ENCODE measurements at regions not wholly inside any gene's neighbourhood (a gene's known extent, or its start where the extent isn't known, plus 50 kb on each side); places are given as distances from the start of the nearest gene placed in this dataset.
"Not testable (repeated sequence)": the region's sequence is repeated elsewhere in the genome, so short reads cannot be mapped to it uniquely, and the experiment has no call there.

DNA sequence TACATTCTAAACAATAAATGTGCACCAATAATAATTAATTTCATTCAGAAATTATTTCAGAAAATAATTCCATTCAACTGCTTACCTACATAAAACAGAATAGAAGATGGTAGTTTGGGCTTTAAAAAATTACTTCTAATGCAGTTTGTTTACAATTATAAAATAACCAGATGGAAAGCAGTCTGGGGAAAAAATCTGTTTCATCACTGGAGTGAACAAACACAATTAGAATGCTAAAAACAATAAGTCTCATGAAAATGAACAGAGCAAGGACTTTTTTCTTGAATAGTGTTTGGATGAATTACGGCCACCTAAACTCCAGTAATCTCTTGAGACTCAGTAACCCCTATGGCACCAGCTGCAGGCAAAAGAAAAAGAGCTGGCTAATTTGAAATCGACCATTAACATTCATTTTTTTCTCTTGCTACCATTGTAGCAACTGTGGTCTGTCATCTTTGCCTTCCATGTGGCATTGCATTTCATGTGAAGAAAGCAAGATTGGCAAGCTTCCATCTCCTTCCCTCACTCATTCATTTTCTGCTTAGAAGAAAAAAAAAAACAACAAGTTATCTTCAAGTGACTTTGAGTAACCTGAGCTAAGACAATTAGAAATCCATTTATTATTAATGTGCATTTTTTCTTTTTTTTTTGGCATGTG, 88.4 kb upstream of the CEP85L start:
- Mint-ChIP-seq H3K4me3 (no peak overlapping the region), H3K9me3 (no peaks in the 10 kb centered on the region), H3K27me3 (peaks cover 9% of the 10 kb centered on the region), H3K36me3 (no peaks in the 10 kb centered on the region), H3K4me1 (peaks cover 12% of the 10 kb centered on the region), H3K27ac (no peak overlapping the region)
- no peak for DNase-seq
- CTCF ChIA-PET, result no interaction called here

DNA sequence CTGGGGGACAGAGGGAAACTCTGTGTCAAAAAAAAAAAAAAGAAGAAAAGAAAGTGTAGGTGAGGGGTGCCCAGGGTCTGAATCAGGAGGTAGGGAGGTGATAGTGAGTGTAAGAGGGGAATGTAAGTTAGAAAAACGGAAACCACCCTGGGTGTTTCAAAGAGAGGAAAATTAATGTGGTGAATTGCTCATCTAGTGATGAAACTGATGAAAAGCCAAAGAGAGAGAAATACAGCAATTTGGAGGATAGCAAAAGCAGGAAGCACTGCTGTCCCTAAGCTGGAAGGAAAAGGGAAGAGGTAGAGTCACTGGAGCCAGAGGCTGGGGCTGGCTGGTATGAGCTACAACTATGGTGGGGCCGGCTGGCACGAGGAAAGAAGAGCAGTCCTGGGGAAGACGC, 85.0 kb upstream of the CEP85L start:
- H3K27me3 Mint-ChIP-seq, result peaks cover 4% of the 10 kb centered on the region
- H3K27ac Mint-ChIP-seq, result no peak overlapping the region
- peaks cover 12% of the 10 kb centered on the region for H3K4me1 Mint-ChIP-seq
- CTCF ChIA-PET, result no interaction called here
- H3K9me3 Mint-ChIP-seq, result no peaks in the 10 kb centered on the region
- H3K4me3 Mint-ChIP-seq, result no peak overlapping the region
- no peak for DNase-seq
- no peaks in the 10 kb centered on the region for H3K36me3 Mint-ChIP-seq

GRCh38 chr6:118735320-118735719, 83.9 kb upstream of the CEP85L start:
- H3K27ac Mint-ChIP-seq, result no peak overlapping the region
- CTCF ChIA-PET, result no interaction called here
- peaks cover 4% of the 10 kb centered on the region for H3K27me3 Mint-ChIP-seq
- peaks cover 12% of the 10 kb centered on the region for H3K4me1 Mint-ChIP-seq
- H3K4me3 Mint-ChIP-seq, result no peak overlapping the region
- no peaks in the 10 kb centered on the region for H3K9me3 Mint-ChIP-seq
- no peaks in the 10 kb centered on the region for H3K36me3 Mint-ChIP-seq
- DNase-seq, result no peak

GRCh38 chr6:118725944-118726343, 74.6 kb upstream of the CEP85L start:
- Mint-ChIP-seq H3K27me3 (no peaks in the 10 kb centered on the region), H3K27ac (peak overlapping the region; percentile 12), H3K4me1 (peaks cover 36% of the 10 kb centered on the region), H3K36me3 (no peaks in the 10 kb centered on the region), H3K4me3 (no peak overlapping the region), H3K9me3 (no peaks in the 10 kb centered on the region)
- peak; percentile 56 for DNase-seq
- CTCF ChIA-PET, result interaction anchor here (0.8 to 1.2 kb wide), 4 partner anchors 16 to 41 kb away, joined by 3 to 9 read pairs (median 4); no protein-coding TSS in a partner anchor

GRCh38 chr6:118724211-118724610, 72.8 kb upstream of the CEP85L start:
- no peaks in the 10 kb centered on the region for H3K27me3 Mint-ChIP-seq
- H3K9me3 Mint-ChIP-seq, result no peaks in the 10 kb centered on the region
- CTCF ChIA-PET, result interaction anchor here (0.9 to 1.2 kb wide), 2 partner anchors 13 to 15 kb away, joined by 3 to 4 read pairs; no protein-coding TSS in a partner anchor
- no peak overlapping the region for H3K4me3 Mint-ChIP-seq
- DNase-seq, result no peak
- H3K36me3 Mint-ChIP-seq, result no peaks in the 10 kb centered on the region
- no peak overlapping the region for H3K27ac Mint-ChIP-seq
- H3K4me1 Mint-ChIP-seq, result peaks cover 53% of the 10 kb centered on the region

- no peak overlapping the region for H3K4me3 Mint-ChIP-seq
- no peaks in the 10 kb centered on the region for H3K9me3 Mint-ChIP-seq
- CTCF ChIA-PET, result no interaction called here
- no peak for DNase-seq
- H3K27me3 Mint-ChIP-seq, result no peaks in the 10 kb centered on the region
- no peaks in the 10 kb centered on the region for H3K36me3 Mint-ChIP-seq
- H3K4me1 Mint-ChIP-seq, result peaks cover 64% of the 10 kb centered on the region
- no peak overlapping the region for H3K27ac Mint-ChIP-seq
Observed at GRCh38 chr6:118722829-118723813, 71.7 kb upstream of the CEP85L start.

- no peak overlapping the region for H3K4me3 Mint-ChIP-seq
- H3K27ac Mint-ChIP-seq, result peak overlapping the region; percentile 65
- no peaks in the 10 kb centered on the region for H3K36me3 Mint-ChIP-seq
- H3K9me3 Mint-ChIP-seq, result no peaks in the 10 kb centered on the region
- H3K27me3 Mint-ChIP-seq, result no peaks in the 10 kb centered on the region
- CTCF ChIA-PET, result interaction anchor here (1.1 to 2.3 kb wide), 2 partner anchors 11 to 118 kb away, joined by 4 to 5 read pairs; no protein-coding TSS in a partner anchor
- H3K4me1 Mint-ChIP-seq, result peaks cover 52% of the 10 kb centered on the region
- DNase-seq, result no peak
Observed at GRCh38 chr6:118720125-118720473, 68.7 kb upstream of the CEP85L start.

GRCh38 chr6:118719351-118720124, 68.1 kb upstream of the CEP85L start:
- Mint-ChIP-seq H3K36me3 (no peaks in the 10 kb centered on the region), H3K27me3 (no peaks in the 10 kb centered on the region), H3K4me1 (peaks cover 52% of the 10 kb centered on the region), H3K4me3 (no peak overlapping the region), H3K27ac (peak overlapping the region; percentile 85), H3K9me3 (no peaks in the 10 kb centered on the region)
- CTCF ChIA-PET, result interaction anchor here (1.1 to 2.3 kb wide), 3 partner anchors 10 to 118 kb away, joined by 4 to 13 read pairs (median 5); no protein-coding TSS in a partner anchor
- DNase-seq, result peak; percentile 44

- peak overlapping the region; percentile 85 for H3K27ac Mint-ChIP-seq
- CTCF ChIA-PET, result interaction anchor here (0.5 to 2.3 kb wide), 3 partner anchors 9 to 12 kb away, joined by 4 to 13 read pairs (median 5); no protein-coding TSS in a partner anchor
- H3K4me1 Mint-ChIP-seq, result peaks cover 46% of the 10 kb centered on the region
- no peaks in the 10 kb centered on the region for H3K36me3 Mint-ChIP-seq
- no peak overlapping the region for H3K4me3 Mint-ChIP-seq
- DNase-seq, result no peak
- no peaks in the 10 kb centered on the region for H3K27me3 Mint-ChIP-seq
- no peaks in the 10 kb centered on the region for H3K9me3 Mint-ChIP-seq
Observed at GRCh38 chr6:118718903-118719302, 67.5 kb upstream of the CEP85L start.

DNA sequence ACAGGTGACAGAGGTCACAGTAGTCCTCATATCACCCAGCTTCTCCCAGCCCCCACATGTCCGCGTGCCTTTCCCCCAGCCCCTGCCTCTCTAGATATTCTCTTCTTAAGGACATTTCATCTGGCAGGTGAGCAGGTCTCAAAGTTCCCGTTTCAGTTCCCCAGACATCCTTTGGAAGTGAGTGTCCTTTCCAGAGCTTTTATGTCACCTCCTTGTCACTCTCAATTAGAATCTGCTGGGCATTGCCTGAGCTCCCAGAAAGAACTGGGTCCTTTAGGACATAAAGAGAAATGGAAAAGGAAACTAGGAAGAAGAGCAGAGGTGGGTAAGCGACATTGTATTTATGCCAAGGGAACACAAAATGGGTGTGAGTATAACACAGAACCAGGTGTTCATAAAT, 66.9 kb upstream of the CEP85L start:
- Mint-ChIP-seq H3K4me1 (peaks cover 46% of the 10 kb centered on the region), H3K36me3 (no peaks in the 10 kb centered on the region), H3K9me3 (no peaks in the 10 kb centered on the region), H3K27ac (peak overlapping the region; percentile 36), H3K27me3 (no peaks in the 10 kb centered on the region), H3K4me3 (no peak overlapping the region)
- CTCF ChIA-PET, result interaction anchor here (2.1 to 2.3 kb wide), 2 partner anchors 9 to 13 kb away, joined by 5 to 13 read pairs; no protein-coding TSS in a partner anchor
- DNase-seq, result no peak

DNA sequence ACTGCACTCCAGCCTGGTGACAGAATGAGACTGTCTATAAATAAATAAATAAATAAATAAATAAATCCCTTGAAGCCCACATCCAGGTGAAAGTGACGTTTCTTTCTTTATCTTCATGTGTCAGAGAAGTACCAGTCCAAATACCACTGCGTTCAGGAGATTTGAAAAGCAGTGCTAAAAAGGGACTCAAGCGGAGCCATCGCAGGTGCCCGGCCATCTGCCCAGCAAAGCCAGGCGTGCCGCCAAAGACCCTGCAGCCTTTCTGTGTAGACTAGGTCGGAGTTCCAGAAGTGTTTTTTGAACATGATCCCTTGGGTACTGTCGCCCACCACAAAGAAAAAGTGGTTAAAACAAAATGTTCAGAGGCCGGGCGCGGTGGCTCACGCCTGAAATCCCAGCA, 65.7 kb upstream of the CEP85L start:
- Mint-ChIP-seq H3K4me1 (peaks cover 51% of the 10 kb centered on the region), H3K9me3 (no peaks in the 10 kb centered on the region), H3K27me3 (no peaks in the 10 kb centered on the region), H3K4me3 (no peak overlapping the region), H3K36me3 (peaks cover 2% of the 10 kb centered on the region), H3K27ac (no peak overlapping the region)
- CTCF ChIA-PET, result no interaction called here
- DNase-seq, result no peak

DNA sequence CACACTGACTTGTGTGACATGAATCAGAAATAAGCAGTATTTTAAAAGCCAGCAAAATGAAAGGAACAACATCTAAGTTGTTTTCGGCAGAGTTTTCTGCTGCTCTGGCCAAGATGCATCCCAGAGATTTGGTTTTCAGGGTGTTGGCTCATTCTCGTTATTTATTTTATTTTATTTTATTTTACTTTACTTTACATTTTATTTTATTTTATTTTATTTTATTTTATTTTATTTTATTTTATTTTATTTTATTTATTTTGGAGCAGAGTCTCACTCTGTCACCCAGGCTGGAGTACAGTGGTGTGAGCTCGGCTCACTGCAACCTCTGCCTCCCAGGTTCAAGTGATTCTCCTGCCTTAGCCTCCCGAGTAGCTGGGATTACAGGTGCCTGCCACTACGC, 64.5 kb upstream of the CEP85L start:
- H3K27ac Mint-ChIP-seq, DNase-seq, H3K9me3 Mint-ChIP-seq, H3K27me3 Mint-ChIP-seq, H3K4me3 Mint-ChIP-seq, CTCF ChIA-PET, H3K36me3 Mint-ChIP-seq: not testable (repeated sequence)
- peaks cover 53% of the 10 kb centered on the region for H3K4me1 Mint-ChIP-seq

DNA sequence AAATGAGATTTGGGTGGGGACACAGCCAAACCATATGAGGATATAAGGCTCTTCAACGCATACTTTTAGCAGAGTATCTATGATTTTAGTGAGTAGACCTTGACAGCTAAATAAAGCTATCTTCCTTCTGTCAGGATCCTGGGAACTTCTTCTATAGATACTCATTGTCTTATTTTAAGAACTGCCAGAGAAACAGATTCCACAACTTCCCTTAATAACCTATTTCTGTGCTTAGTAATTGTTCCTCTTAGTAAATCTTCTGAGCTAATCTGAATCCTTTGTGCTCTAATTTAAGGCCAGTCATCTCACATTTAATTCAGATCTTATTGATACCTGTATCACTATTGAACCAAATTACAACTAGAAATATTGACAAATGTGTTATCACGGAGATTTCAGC, 64.0 kb upstream of the CEP85L start:
- H3K4me1 Mint-ChIP-seq, result peaks cover 53% of the 10 kb centered on the region
- H3K4me3 Mint-ChIP-seq, result no peak overlapping the region
- no peaks in the 10 kb centered on the region for H3K9me3 Mint-ChIP-seq
- peaks cover 5% of the 10 kb centered on the region for H3K36me3 Mint-ChIP-seq
- no peak overlapping the region for H3K27ac Mint-ChIP-seq
- H3K27me3 Mint-ChIP-seq, result no peaks in the 10 kb centered on the region
- CTCF ChIA-PET, result interaction anchor here (0.7 kb wide), 1 partner anchor 57 kb away, joined by 3 read pairs; no protein-coding TSS in a partner anchor
- DNase-seq, result no peak

DNA sequence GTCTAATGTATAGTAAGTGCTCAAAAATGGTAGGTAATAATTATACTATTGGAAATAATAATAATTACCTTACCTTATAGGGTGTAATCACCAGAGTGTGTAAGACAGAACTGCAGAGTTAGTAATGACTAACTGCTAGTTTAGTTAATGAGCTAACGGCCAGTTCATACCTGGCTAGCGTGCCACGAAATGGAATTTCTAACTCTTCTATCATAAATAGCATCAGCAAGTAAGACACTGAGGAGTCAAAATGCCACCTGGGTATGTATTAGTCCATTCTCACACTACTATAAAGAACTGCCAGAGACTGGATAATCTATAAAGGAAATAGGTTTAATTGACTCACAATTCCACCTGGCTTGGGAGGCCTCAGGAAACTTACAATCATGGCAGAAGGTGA, 63.4 kb upstream of the CEP85L start:
- H3K4me1 Mint-ChIP-seq, result peaks cover 52% of the 10 kb centered on the region
- H3K36me3 Mint-ChIP-seq, result peaks cover 5% of the 10 kb centered on the region
- H3K4me3 Mint-ChIP-seq, result no peak overlapping the region
- CTCF ChIA-PET, result interaction anchor here (0.7 kb wide), 1 partner anchor 57 kb away, joined by 3 read pairs; no protein-coding TSS in a partner anchor
- H3K9me3 Mint-ChIP-seq, result no peaks in the 10 kb centered on the region
- DNase-seq, result no peak
- no peaks in the 10 kb centered on the region for H3K27me3 Mint-ChIP-seq
- no peak overlapping the region for H3K27ac Mint-ChIP-seq
